ENCODE measurements at regions not wholly inside any gene's neighbourhood (a gene's known extent, or its start where the extent isn't known, plus 50 kb on each side); places are given as distances from the start of the nearest gene placed in this dataset.
"Not testable (repeated sequence)": the region's sequence is repeated elsewhere in the genome, so short reads cannot be mapped to it uniquely, and the experiment has no call there.

GRCh38 chr6:130713144-130713543 lies 114.1 kb upstream of the SMLR1 start:
- peak; percentile 4 for DNase-seq (ENCODE audit: low read depth, low spot score)

- DNase-seq (ENCODE audit: low read depth, low spot score), result no peak
Observed at GRCh38 chr6:130715058-130715457, 112.1 kb upstream of the SMLR1 start.

- no peak for DNase-seq (ENCODE audit: low read depth, low spot score)
Observed at GRCh38 chr6:130716466-130716865, 110.7 kb upstream of the SMLR1 start.

GRCh38 chr6:130717657-130718056 lies 109.5 kb upstream of the SMLR1 start:
- DNase-seq (ENCODE audit: low read depth, low spot score), result no peak

GRCh38 chr6:130720076-130720715 lies 107.0 kb upstream of the SMLR1 start:
- no peak for DNase-seq (ENCODE audit: low read depth, low spot score)

GRCh38 chr6:130724089-130724488 lies 103.1 kb upstream of the SMLR1 start:
- no peak for DNase-seq (ENCODE audit: low read depth, low spot score)

- no peak for DNase-seq (ENCODE audit: low read depth, low spot score)
Observed at GRCh38 chr6:130725551-130725950, 101.7 kb upstream of the SMLR1 start.

GRCh38 chr6:130728064-130728463 lies 99.1 kb upstream of the SMLR1 start:
- not testable (repeated sequence) for DNase-seq (ENCODE audit: low read depth, low spot score)

GRCh38 chr6:130730600-130730999 lies 96.6 kb upstream of the SMLR1 start:
- no peak for DNase-seq (ENCODE audit: low read depth, low spot score)

- DNase-seq (ENCODE audit: low read depth, low spot score), result no peak
Observed at GRCh38 chr6:130734161-130734560, 93.0 kb upstream of the SMLR1 start.

DNA sequence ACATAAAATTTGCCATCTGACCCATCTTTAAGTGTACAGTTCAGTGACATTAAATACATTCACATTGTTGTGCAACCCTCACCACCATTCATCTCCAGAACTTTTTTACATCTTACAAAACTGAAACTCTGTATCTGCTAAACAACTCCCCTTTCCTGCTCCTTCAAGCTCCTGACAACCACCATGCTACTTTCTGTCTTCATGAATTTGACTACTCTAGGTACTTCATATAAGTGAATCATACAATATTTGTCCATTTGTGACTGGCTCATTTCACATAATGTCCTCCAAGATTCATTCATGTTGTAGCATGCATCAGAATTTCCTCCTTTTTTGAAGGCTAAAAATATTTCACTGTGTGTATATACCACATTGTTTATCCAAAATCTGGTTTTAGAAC lies 86.9 kb upstream of the SMLR1 start:
- no peak for DNase-seq (ENCODE audit: low read depth, low spot score)

- peak; percentile 41 for DNase-seq (ENCODE audit: low read depth, low spot score)
Observed at GRCh38 chr6:130742131-130742681, 85.0 kb upstream of the SMLR1 start.

GRCh38 chr6:130743175-130743574 lies 84.0 kb upstream of the SMLR1 start:
- DNase-seq (ENCODE audit: low read depth, low spot score), result peak; percentile 6

- DNase-seq (ENCODE audit: low read depth, low spot score), result peak; percentile 5
Observed at GRCh38 chr6:130744576-130745366, 82.4 kb upstream of the SMLR1 start.

DNA sequence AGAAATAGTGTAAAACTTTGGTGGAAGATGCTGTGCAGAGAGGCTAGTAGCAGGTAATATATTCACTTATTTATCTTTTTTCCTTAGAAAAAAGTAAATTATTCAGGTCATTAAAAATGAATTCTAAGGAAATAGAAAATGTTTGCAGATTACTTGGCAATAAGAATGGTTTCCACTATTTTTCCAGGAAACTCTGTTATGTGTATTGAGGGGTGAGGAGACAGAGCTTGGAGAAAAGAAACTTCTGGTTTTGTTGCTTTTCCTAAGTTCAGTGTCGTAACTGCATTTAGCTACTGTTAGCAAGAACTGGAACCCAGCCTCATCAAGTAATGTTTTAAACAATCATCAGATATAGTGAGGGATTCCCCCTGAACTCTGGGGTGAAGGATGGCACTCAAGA lies 79.2 kb upstream of the SMLR1 start:
- DNase-seq (ENCODE audit: low read depth, low spot score), result no peak

DNA sequence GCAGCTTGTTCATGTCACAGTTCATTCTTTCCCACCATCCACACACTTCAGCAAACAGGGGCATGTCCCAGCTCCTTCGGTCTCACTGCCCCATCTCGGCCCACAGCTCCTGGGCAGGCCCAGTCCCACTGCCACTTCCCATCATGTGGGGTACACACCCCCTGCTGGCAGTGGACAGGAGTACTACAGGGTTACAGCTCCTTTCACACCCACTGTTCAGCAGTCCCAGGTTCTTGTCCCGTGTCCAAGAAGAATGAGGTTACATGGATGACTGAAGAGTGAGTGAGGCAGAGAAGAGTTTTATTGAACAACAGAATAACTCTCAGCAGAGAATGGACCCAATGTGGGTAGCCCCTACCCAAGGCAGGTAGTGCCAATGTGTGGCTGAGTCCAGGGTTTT lies 77.8 kb upstream of the SMLR1 start:
- no peak for DNase-seq (ENCODE audit: low read depth, low spot score)

- DNase-seq (ENCODE audit: low read depth, low spot score), result no peak
Observed at GRCh38 chr6:130752267-130752666, 74.9 kb upstream of the SMLR1 start.

DNA sequence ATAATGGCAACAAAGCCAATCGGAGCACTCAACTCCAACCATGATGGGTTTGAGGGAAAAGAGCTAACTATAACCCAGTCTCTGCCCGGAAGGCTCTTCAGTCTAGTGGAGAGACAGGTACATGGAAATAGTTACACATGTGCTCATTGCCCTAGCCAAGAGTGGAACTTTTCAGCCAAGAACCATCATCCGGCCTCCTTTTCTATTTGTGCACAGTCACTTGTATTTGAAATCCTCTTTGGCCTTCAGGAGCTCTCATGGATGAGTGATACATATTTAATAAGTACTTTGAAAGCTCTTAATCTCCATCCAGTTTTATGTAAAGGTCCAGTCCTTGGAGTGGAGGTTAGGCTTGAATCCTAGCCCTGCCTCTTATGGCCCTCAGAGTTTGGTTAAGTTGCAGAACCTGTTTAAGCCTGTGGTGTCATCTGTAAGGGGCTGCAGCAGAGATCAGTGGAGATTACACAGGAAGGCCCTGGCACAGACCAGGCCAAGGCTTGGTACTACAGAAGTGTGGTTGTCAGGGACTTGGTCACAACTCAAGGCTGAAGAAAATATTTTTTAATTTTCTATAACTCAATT lies 72.3 kb upstream of the SMLR1 start:
- DNase-seq (ENCODE audit: low read depth, low spot score), result no peak

DNA sequence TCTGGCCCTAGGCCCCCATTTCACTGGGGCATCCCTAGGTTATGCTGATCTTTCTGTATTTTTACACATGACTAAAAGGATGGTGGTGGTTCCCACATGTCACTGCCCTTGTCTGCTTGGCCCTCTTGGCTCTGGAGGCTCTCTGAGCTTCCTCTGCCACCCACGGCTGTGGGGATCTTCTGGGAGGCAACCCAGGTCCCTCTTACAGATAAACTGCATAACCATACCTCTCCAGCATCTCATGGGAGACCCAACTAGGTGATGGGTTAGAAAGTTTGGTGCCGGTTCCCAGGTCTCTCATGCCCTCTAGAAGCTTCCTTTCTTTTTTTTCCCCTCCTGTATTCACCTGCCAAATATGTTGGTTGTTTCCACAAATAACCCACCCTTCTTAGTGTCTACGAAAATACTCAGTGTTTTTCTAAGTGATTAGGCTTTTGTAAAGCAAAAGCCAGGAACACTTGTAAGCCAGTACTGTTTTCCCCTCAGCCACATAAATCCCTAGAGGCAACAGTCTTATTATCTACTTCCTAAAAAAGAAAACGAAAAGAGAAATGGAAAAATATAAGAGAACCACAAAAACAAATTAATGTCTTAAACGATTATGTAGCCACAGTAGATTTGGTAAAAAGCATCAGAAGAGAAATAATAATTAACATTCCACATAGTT lies 71.7 kb upstream of the SMLR1 start:
- DNase-seq (ENCODE audit: low read depth, low spot score), result no peak

GRCh38 chr6:130756824-130757223 lies 70.4 kb upstream of the SMLR1 start:
- DNase-seq (ENCODE audit: low read depth, low spot score), result no peak

- DNase-seq (ENCODE audit: low read depth, low spot score), result no peak
Observed at GRCh38 chr6:130758813-130759212, 68.4 kb upstream of the SMLR1 start.

DNA sequence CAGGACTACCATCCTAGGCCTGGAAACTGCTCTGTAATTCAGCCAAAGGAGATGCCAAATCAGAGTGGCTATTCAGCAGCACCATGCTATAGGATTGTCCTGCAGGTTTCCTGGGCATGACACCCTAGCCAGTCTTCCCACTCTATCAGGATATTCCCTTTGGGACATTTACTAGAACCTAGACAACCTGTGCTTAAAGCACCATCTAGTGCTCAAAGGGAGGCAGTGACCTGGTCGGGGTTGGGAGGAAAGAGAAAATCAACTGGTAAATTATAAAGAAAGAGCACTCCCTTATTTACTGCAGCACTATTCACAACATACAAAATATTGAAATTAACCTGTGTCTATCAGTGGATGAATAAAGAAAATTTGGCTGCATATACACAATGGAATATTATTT lies 67.2 kb upstream of the SMLR1 start:
- peak; percentile 49 for DNase-seq (ENCODE audit: low read depth, low spot score)

Measured in astrocyte of the hippocampus (primary cell).